IMR-90 (cell line): ENCODE measurements at regions not wholly inside any gene's neighbourhood (a gene's known extent, or its start where the extent isn't known, plus 50 kb on each side); places are given as distances from the start of the nearest gene placed in this dataset.

ENCODE experiments used
- ATAC-seq: fragments of 200-7000 bp; cut with Tn5 transposase; 2 replicates; pipeline ENCODE4 v1.9.1; 2020; ENCODE audit warnings: low read depth, mild to moderate bottlenecking, moderate library complexity
- BruUV-seq: library from RNA; stranded (reverse); fragments of 400-500 nt; replicated peaks from 2 replicates; lab custom pipeline; 2021; lab: Mats Ljungman, UMichigan
- CTCF ChIA-PET: fragments of 300-600 bp; formaldehyde crosslinking; extraction: SDS; loops from one replicate; lab custom pipeline; 2021; ENCODE audit warnings: antibody characterized with exemption; lab: Yijun Ruan, JAX
- POLR2A ChIA-PET: fragments of 300-600 bp; sonication (Branson Sonifier 250); formaldehyde crosslinking; loops from one replicate; lab custom pipeline; 2022; ENCODE audit warnings: antibody characterized with exemption; ENCODE audit not compliant: unreplicated experiment; lab: Charles Lee
- DNase-seq: peaks from one replicate; pipeline ENCODE4 v3.0.0; 2013
- H2AFZ ChIP-seq: replicated peaks from 2 replicates; pipeline ENCODE3; 2013; ENCODE audit warnings: low read length, mild to moderate bottlenecking; ENCODE audit not compliant: poor library complexity
- H2AK5ac ChIP-seq: 2 replicates; pipeline ENCODE4 v1.6.1; 2013; ENCODE audit warnings: low read depth, low read length, inconsistent platforms
- H2AK9ac ChIP-seq: replicated peaks from 2 replicates; pipeline ENCODE3; 2013; ENCODE audit warnings: mild to moderate bottlenecking, low read depth, low read length, moderate library complexity; ENCODE audit not compliant: poor library complexity
- H2BK120ac ChIP-seq: 2 replicates; pipeline ENCODE4 v1.6.1; 2013; ENCODE audit warnings: low read depth, low read length, inconsistent platforms
- H2BK15ac ChIP-seq: 3 replicates; pipeline ENCODE4 v1.6.1; 2013; ENCODE audit warnings: low read depth, low read length, inconsistent platforms
- H2BK20ac ChIP-seq: 2 replicates; pipeline ENCODE4 v1.6.1; 2013; ENCODE audit warnings: low read depth, mild to moderate bottlenecking, inconsistent platforms, low read length, moderate library complexity
- H2BK5ac ChIP-seq: 2 replicates; pipeline ENCODE4 v1.6.1; 2013; ENCODE audit warnings: mild to moderate bottlenecking, low read depth, low read length, inconsistent platforms; ENCODE audit not compliant: poor library complexity, severe bottlenecking
- H3K14ac ChIP-seq: replicated peaks from 2 replicates; pipeline ENCODE4 v1.6.1; 2013; ENCODE audit warnings: low read depth, low read length, inconsistent platforms
- H3K18ac ChIP-seq: 2 replicates; pipeline ENCODE4 v1.6.1; 2013; ENCODE audit warnings: low read depth, low read length, control low read depth
- H3K23ac ChIP-seq: 2 replicates; pipeline ENCODE4 v1.6.1; 2013; ENCODE audit warnings: low read depth, low read length, inconsistent platforms
- H3K27ac ChIP-seq: 2 replicates; pipeline ENCODE4 v1.5.1; 2013; ENCODE audit warnings: mild to moderate bottlenecking, control low read depth, low read length; ENCODE audit not compliant: insufficient read depth
- H3K27me3 ChIP-seq: 2 replicates; pipeline ENCODE4 v1.6.1; 2013; ENCODE audit warnings: low read length; ENCODE audit not compliant: control insufficient read depth, insufficient read depth
- H3K36me3 ChIP-seq: 2 replicates; pipeline ENCODE4 v1.6.1; 2013; ENCODE audit warnings: low read length, mixed read lengths; ENCODE audit not compliant: control insufficient read depth, insufficient read depth
- H3K4ac ChIP-seq: 2 replicates; pipeline ENCODE4 v1.6.1; 2013; ENCODE audit warnings: low read depth, low read length, inconsistent platforms
- H3K4me1 ChIP-seq: 2 replicates; pipeline ENCODE4 v1.6.1; 2013; ENCODE audit warnings: low read length, mixed read lengths; ENCODE audit not compliant: control insufficient read depth, insufficient read depth
- H3K4me2 ChIP-seq: 2 replicates; pipeline ENCODE4 v1.6.1; 2013; ENCODE audit warnings: low read depth, mild to moderate bottlenecking, control low read depth, low read length, moderate library complexity
- H3K4me3 ChIP-seq: 2 replicates; pipeline ENCODE4 v1.5.1; 2013; ENCODE audit warnings: low read depth, mild to moderate bottlenecking, control low read depth, low read length, moderate library complexity; ENCODE audit not compliant: insufficient read depth
- H3K56ac ChIP-seq: 2 replicates; pipeline ENCODE4 v1.6.1; 2013; ENCODE audit warnings: low read length, inconsistent platforms; ENCODE audit not compliant: insufficient read depth; ENCODE audit errors: extremely low read depth
- H3K79me1 ChIP-seq, 2 experiments: 2 replicates each; pipeline ENCODE4 v1.6.1; 2013; ENCODE audit warnings: low read length in 2 of 2, inconsistent platforms in 1 of 2, low read depth in 1 of 2
- H3K9ac ChIP-seq: 2 replicates; pipeline ENCODE4 v1.6.1; 2013; ENCODE audit warnings: low read depth, low read length, control low read depth
- H3K9me1 ChIP-seq: 2 replicates; pipeline ENCODE4 v1.6.1; 2013; ENCODE audit warnings: low read length, inconsistent platforms; ENCODE audit not compliant: insufficient read depth
- H3K9me3 ChIP-seq: 2 replicates; pipeline ENCODE4 v1.6.1; 2013; ENCODE audit warnings: low read length; ENCODE audit not compliant: control insufficient read depth, insufficient read depth
- H4K20me1 ChIP-seq: 2 replicates; pipeline ENCODE4 v1.6.1; 2013; ENCODE audit warnings: low read length, inconsistent platforms; ENCODE audit not compliant: insufficient read depth
- H4K5ac ChIP-seq: 2 replicates; pipeline ENCODE4 v1.6.1; 2013; ENCODE audit warnings: mild to moderate bottlenecking, low read depth, low read length, control low read depth
- H4K8ac ChIP-seq, 2 experiments: 2 replicates each; pipeline ENCODE4 v1.6.1; 2013; ENCODE audit warnings: low read depth in 2 of 2, low read length in 2 of 2, control low read depth in 1 of 2, inconsistent platforms in 1 of 2
- H4K91ac ChIP-seq: 2 replicates; pipeline ENCODE4 v1.6.1; 2013; ENCODE audit warnings: low read depth, low read length, inconsistent platforms; ENCODE audit not compliant: insufficient read depth
- BHLHE40 ChIP-seq: fragments of 150-350 bp; IDR thresholded peaks from 2 replicates; pipeline ENCODE4 v1.6.1; 2016; ENCODE audit warnings: mild to moderate bottlenecking, low read depth, low read length
- CEBPB ChIP-seq: IDR thresholded peaks from 2 replicates; pipeline ENCODE4 v1.6.1; 2012; ENCODE audit warnings: low read depth, low read length, improper control_type of control experiment
- CHD1 ChIP-seq: IDR thresholded peaks from 2 replicates; pipeline ENCODE4 v1.6.1; 2012; ENCODE audit warnings: low read depth, low read length, improper control_type of control experiment
- ELK1 ChIP-seq: fragments of 150-350 bp; IDR thresholded peaks from 2 replicates; pipeline ENCODE4 v1.6.1; 2016; ENCODE audit warnings: low read depth, mild to moderate bottlenecking, low read length, moderate library complexity, borderline replicate concordance
- FOS ChIP-seq: fragments of 150-350 bp; IDR thresholded peaks from 2 replicates; pipeline ENCODE4 v1.6.1; 2016; ENCODE audit warnings: low read depth, low read length
- MAFK ChIP-seq: IDR thresholded peaks from 2 replicates; pipeline ENCODE4 v1.6.1; 2012; ENCODE audit warnings: low read depth, low read length, improper control_type of control experiment
- MXI1 ChIP-seq: IDR thresholded peaks from 2 replicates; pipeline ENCODE4 v1.6.1; 2012; ENCODE audit warnings: low read depth, mild to moderate bottlenecking, low read length, moderate library complexity, borderline replicate concordance
- NFE2L2 ChIP-seq: fragments of 150-350 bp; IDR thresholded peaks from 2 replicates; pipeline ENCODE4 v1.6.1; 2016; ENCODE audit warnings: low read depth, mild to moderate bottlenecking, low read length
- POLR2A ChIP-seq: IDR thresholded peaks from 2 replicates; pipeline ENCODE4 v1.6.1; 2012; ENCODE audit warnings: mild to moderate bottlenecking, low read depth, low read length
- RCOR1 ChIP-seq: IDR thresholded peaks from 2 replicates; pipeline ENCODE4 v1.6.1; 2012; ENCODE audit warnings: mild to moderate bottlenecking, low read length, improper control_type of control experiment; ENCODE audit not compliant: insufficient replicate concordance
- RFX5 ChIP-seq: IDR thresholded peaks from 2 replicates; pipeline ENCODE4 v1.8.0; 2012; ENCODE audit warnings: low read depth, mild to moderate bottlenecking, low read length, moderate library complexity
- SMC3 ChIP-seq: fragments of 150-350 bp; IDR thresholded peaks from 2 replicates; pipeline ENCODE4 v1.6.1; 2016; ENCODE audit warnings: low read depth, mild to moderate bottlenecking, antibody characterized with exemption, low read length, moderate library complexity
- USF2 ChIP-seq: fragments of 150-350 bp; IDR thresholded peaks from 2 replicates; pipeline ENCODE4 v1.6.1; 2017; ENCODE audit warnings: mild to moderate bottlenecking, antibody characterized with exemption, low read length, low read depth
- WGBS, 2 experiments: methylation state at CpG; one replicate each; pipeline versions ENCODE4 v1.1.5 to v1.1.7; 2013; ENCODE audit warnings: missing lambda C conversion rate in 2 of 2; ENCODE audit not compliant: insufficient read length in 1 of 2; ENCODE audit errors: extremely low coverage in 2 of 2; 5-methylcytosine and 5-hydroxymethylcytosine counted together
- dilution Hi-C: fragments of 300-500 bp; cut with HindIII; formaldehyde crosslinking; loops from one replicate; pipeline ENCODE4 v1.14.3; 2018; ENCODE audit warnings: low sequenced_read_pairs; ENCODE audit not compliant: unreplicated experiment
- in situ Hi-C: fragments of 300-500 bp; cut with MboI; formaldehyde crosslinking; loops from 3 replicates; pipeline ENCODE4 v1.14.3; 2019; ENCODE audit warnings: low sequenced_read_pairs, inconsistent platforms, mixed read lengths
- intact Hi-C: fragments of 100-400 bp; cut with micrococcal nuclease; formaldehyde crosslinking; loops from 2 replicates; pipeline ENCODE4 v1.10.0; 2022
- TF ChIP-seq, protein P1 (sequence below): conservative IDR thresholded peaks from 2 replicates; pipeline ENCODE4 v1.5.1; 2012; ENCODE audit warnings: mild to moderate bottlenecking, low read depth, low read length, improper control_type of control experiment

DNA sequence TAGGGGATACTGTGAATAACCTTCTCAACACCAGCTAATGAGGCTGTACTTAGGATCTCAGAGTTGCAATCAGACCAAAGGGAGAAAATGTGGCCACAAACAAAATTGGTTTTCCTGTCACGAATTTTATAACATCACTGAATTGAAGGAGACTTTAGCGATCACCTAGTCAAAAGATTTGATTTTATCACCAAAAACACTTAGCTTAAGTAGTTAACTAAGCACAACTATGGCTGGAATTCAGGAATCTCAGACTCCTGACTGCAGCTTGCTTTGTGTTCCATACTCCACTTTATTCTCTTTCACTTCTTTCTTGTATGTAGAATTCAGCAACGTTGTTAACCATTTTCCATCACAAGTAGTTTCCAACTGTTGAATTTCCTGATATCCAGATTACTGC is 152.0 kb downstream of the SLC16A9 start:
- Histone ChIP-seq H4K91ac (no peak overlapping the region), H3K14ac (no peak overlapping the region), H3K4me1 (peaks cover 3% of the 10 kb centered on the region; the same call in 1 of the 2 replicates), H3K4me3 (no peak overlapping the region), H2AK5ac (no peak overlapping the region), H3K79me1 (no peaks in the 10 kb centered on the region), H2BK120ac (no peak overlapping the region), H3K56ac (no peak overlapping the region), H2AFZ (no peak overlapping the region), H2AK9ac (no peak overlapping the region), H3K36me3 (no peaks in the 10 kb centered on the region), H3K4me2 (no peak overlapping the region), H4K20me1 (no peaks in the 10 kb centered on the region), H4K8ac (no peak overlapping the region), H3K18ac (no peak overlapping the region), H3K23ac (no peak overlapping the region), H3K9me1 (no peaks in the 10 kb centered on the region), H2BK15ac (no peak overlapping the region), H3K9ac (no peak overlapping the region), H3K27me3 (peaks cover 1% of the 10 kb centered on the region; the same call in 1 of the 2 replicates), H4K5ac (no peak overlapping the region), H2BK20ac (no peak overlapping the region), H3K27ac (no peak overlapping the region), H3K9me3 (no peaks in the 10 kb centered on the region), H3K4ac (no peak overlapping the region), H2BK5ac (no peak overlapping the region)
- no peak for TF ChIP-seq ELK1
- no peak for TF ChIP-seq NFE2L2
- no peak for TF ChIP-seq POLR2A
- TF ChIP-seq RFX5 = no peak
- TF ChIP-seq CEBPB = no peak
- TF ChIP-seq FOS = no peak
- TF ChIP-seq MAFK = no peak
- TF ChIP-seq USF2 = no peak
- no peak for TF ChIP-seq MXI1
- TF ChIP-seq BHLHE40 = no peak
- TF ChIP-seq RCOR1 = no peak
- TF ChIP-seq, protein P1, sequence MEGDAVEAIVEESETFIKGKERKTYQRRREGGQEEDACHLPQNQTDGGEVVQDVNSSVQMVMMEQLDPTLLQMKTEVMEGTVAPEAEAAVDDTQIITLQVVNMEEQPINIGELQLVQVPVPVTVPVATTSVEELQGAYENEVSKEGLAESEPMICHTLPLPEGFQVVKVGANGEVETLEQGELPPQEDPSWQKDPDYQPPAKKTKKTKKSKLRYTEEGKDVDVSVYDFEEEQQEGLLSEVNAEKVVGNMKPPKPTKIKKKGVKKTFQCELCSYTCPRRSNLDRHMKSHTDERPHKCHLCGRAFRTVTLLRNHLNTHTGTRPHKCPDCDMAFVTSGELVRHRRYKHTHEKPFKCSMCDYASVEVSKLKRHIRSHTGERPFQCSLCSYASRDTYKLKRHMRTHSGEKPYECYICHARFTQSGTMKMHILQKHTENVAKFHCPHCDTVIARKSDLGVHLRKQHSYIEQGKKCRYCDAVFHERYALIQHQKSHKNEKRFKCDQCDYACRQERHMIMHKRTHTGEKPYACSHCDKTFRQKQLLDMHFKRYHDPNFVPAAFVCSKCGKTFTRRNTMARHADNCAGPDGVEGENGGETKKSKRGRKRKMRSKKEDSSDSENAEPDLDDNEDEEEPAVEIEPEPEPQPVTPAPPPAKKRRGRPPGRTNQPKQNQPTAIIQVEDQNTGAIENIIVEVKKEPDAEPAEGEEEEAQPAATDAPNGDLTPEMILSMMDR = no peak
- TF ChIP-seq SMC3 = no peak
- TF ChIP-seq CHD1 = no peak
- ATAC-seq (no peak), DNase-seq (no peak)
- BruUV-seq = no TSS peak
- intact Hi-C loops (no loop called here), in situ Hi-C loops (loop anchor here (25.0 kb wide), 1 partner anchor 770 kb away; no protein-coding TSS in a partner anchor), dilution Hi-C loops (no loop called here)
- no CpG with 5 or more reads among the region's 3 CpGs for WGBS, 2 experiments
- ChIA-PET POLR2A (no interaction called here), CTCF (interaction anchor here (1.1 kb wide), 1 partner anchor 11 kb away, joined by 3 read pairs; no protein-coding TSS in a partner anchor)
